HG03575 (cell line): ENCODE measurements at regions not wholly inside any gene's neighbourhood (a gene's known extent, or its start where the extent isn't known, plus 50 kb on each side); places are given as distances from the start of the nearest gene placed in this dataset.
"Not testable (repeated sequence)": the region's sequence is repeated elsewhere in the genome, so short reads cannot be mapped to it uniquely, and the experiment has no call there.

Experiments used
- ATAC-seq: cut with Tn5 transposase; IDR thresholded peaks from one replicate; pipeline ENCODE4 v1.9.1; 2021; ENCODE audit not compliant: unreplicated experiment, insufficient number of reproducible peaks, low FRiP score; ENCODE audit errors: extremely low read depth

- not testable (repeated sequence) for ATAC-seq
Observed at GRCh38 chr16:33709856-33710695, 250.7 kb downstream of the TP53TG3F start.

GRCh38 chr16:33710696-33711087 is 251.3 kb downstream of the TP53TG3F start:
- not testable (repeated sequence) for ATAC-seq

- ATAC-seq, result not testable (repeated sequence)
Observed at GRCh38 chr16:33711616-33712015, 252.2 kb downstream of the TP53TG3F start.

GRCh38 chr16:33712308-33712707 is 252.9 kb downstream of the TP53TG3F start:
- ATAC-seq, result not testable (repeated sequence)

GRCh38 chr16:33712851-33713709 is 253.7 kb downstream of the TP53TG3F start:
- ATAC-seq, result not testable (repeated sequence)

GRCh38 chr16:33713710-33714538 is 254.5 kb downstream of the TP53TG3F start:
- not testable (repeated sequence) for ATAC-seq

- not testable (repeated sequence) for ATAC-seq
Observed at GRCh38 chr16:33731167-33731566, 271.8 kb downstream of the TP53TG3F start.

- not testable (repeated sequence) for ATAC-seq
Observed at GRCh38 chr16:33734650-33735049, 275.2 kb downstream of the TP53TG3F start.

- ATAC-seq, result not testable (repeated sequence)
Observed at GRCh38 chr16:33766869-33767765, 307.7 kb downstream of the TP53TG3F start.

- not testable (repeated sequence) for ATAC-seq
Observed at GRCh38 chr16:33768710-33769109, 309.3 kb downstream of the TP53TG3F start.

GRCh38 chr16:33769180-33769846 is 309.9 kb downstream of the TP53TG3F start:
- not testable (repeated sequence) for ATAC-seq

GRCh38 chr16:33770478-33770877 is 311.1 kb downstream of the TP53TG3F start:
- not testable (repeated sequence) for ATAC-seq

GRCh38 chr16:33771211-33771610 is 311.8 kb downstream of the TP53TG3F start:
- ATAC-seq, result not testable (repeated sequence)

GRCh38 chr16:33773966-33774365 is 314.6 kb downstream of the TP53TG3F start:
- not testable (repeated sequence) for ATAC-seq

- not testable (repeated sequence) for ATAC-seq
Observed at GRCh38 chr16:33774724-33775123, 315.3 kb downstream of the TP53TG3F start.

- not testable (repeated sequence) for ATAC-seq
Observed at GRCh38 chr16:33816328-33816944, 357.0 kb downstream of the TP53TG3F start.

- not testable (repeated sequence) for ATAC-seq
Observed at GRCh38 chr16:33824736-33825135, 365.3 kb downstream of the TP53TG3F start.
